DND-41 (cell line): ENCODE measurements at regions not wholly inside any gene's neighbourhood (a gene's known extent, or its start where the extent isn't known, plus 50 kb on each side); places are given as distances from the start of the nearest gene placed in this dataset.

Experiments
- ATAC-seq: fragments of 200-7000 bp; cut with Tn5 transposase; 3 replicates; pipeline ENCODE4 v1.9.1; 2021; ENCODE audit warnings: low read depth; ENCODE audit not compliant: insufficient read depth
- DNase-seq: peaks from one replicate; pipeline ENCODE4 v3.0.0-alpha.2; 2020
- H2AFZ ChIP-seq: 2 replicates; pipeline ENCODE4 v1.6.0; 2012; ENCODE audit warnings: low read depth, low read length
- H3K27ac ChIP-seq: 2 replicates; pipeline ENCODE4 v1.5.1; 2012; ENCODE audit warnings: low read length, inconsistent platforms
- H3K27me3 ChIP-seq: fragments of 200-600 bp; sonication (generic); 2 replicates; pipeline ENCODE4 v1.6.0; 2012; ENCODE audit warnings: low read length, mild to moderate bottlenecking, inconsistent platforms; ENCODE audit not compliant: insufficient read depth, poor library complexity
- H3K36me3 ChIP-seq: 2 replicates; pipeline ENCODE4 v1.5.1; 2012; ENCODE audit warnings: low read length, inconsistent platforms; ENCODE audit not compliant: insufficient read depth
- H3K4me1 ChIP-seq: 2 replicates; pipeline ENCODE4 v1.5.1; 2012; ENCODE audit warnings: mild to moderate bottlenecking, low read length; ENCODE audit not compliant: insufficient read depth
- H3K4me2 ChIP-seq: 2 replicates; pipeline ENCODE4 v1.6.0; 2012; ENCODE audit warnings: mild to moderate bottlenecking, moderate library complexity, low read length, inconsistent platforms; ENCODE audit not compliant: insufficient read depth
- H3K4me3 ChIP-seq, 2 experiments: fragments of 200-600 bp in 1 of 2; shearing (Covaris generic) in 1 of 2; 2 replicates each; pipeline ENCODE4 v1.5.1; 2012 to 2016; ENCODE audit warnings: inconsistent platforms in 2 of 2, low read length in 2 of 2, mild to moderate bottlenecking in 2 of 2, low read depth in 1 of 2, moderate library complexity in 1 of 2
- H3K79me2 ChIP-seq: 2 replicates; pipeline ENCODE4 v1.6.0; 2012; ENCODE audit warnings: low read length, inconsistent platforms; ENCODE audit not compliant: insufficient read depth
- H3K9ac ChIP-seq: 2 replicates; pipeline ENCODE4 v1.6.0; 2012; ENCODE audit warnings: low read depth, mild to moderate bottlenecking, inconsistent platforms, low read length, moderate library complexity
- H3K9me3 ChIP-seq: 2 replicates; pipeline ENCODE4 v1.5.1; 2012; ENCODE audit warnings: low read length, moderate library complexity, mild to moderate bottlenecking, inconsistent platforms; ENCODE audit not compliant: insufficient read depth, severe bottlenecking
- H4K20me1 ChIP-seq: 2 replicates; pipeline ENCODE4 v1.6.0; 2012; ENCODE audit warnings: low read length; ENCODE audit not compliant: insufficient read depth
- CTCF ChIP-seq: IDR thresholded peaks from 2 replicates; pipeline ENCODE4 v1.5.1; 2012; ENCODE audit warnings: borderline replicate concordance, low read length, moderate library complexity, mild to moderate bottlenecking; ENCODE audit not compliant: poor library complexity, severe bottlenecking; ENCODE audit errors: extremely low read depth
- EZH2 ChIP-seq: IDR thresholded peaks from 3 replicates; pipeline ENCODE4 v1.6.1; 2012; ENCODE audit warnings: borderline replicate concordance, low read depth, mild to moderate bottlenecking, moderate library complexity, low read length, inconsistent platforms; ENCODE audit not compliant: severe bottlenecking

GRCh38 chr2:51888120-51888519 lies 856.2 kb upstream of the NRXN1 start:
- TF ChIP-seq CTCF, result no peak
- no peak for TF ChIP-seq EZH2
- H3K79me2 ChIP-seq, result no peaks in the 10 kb centered on the region

GRCh38 chr2:51881673-51882072 lies 849.7 kb upstream of the NRXN1 start:
- H3K36me3 ChIP-seq, result no peaks in the 10 kb centered on the region
- ATAC-seq, result no peak
- H3K9ac ChIP-seq, result no peak overlapping the region
- TF ChIP-seq EZH2, result no peak
- TF ChIP-seq CTCF, result no peak
- H3K4me2 ChIP-seq, result no peak overlapping the region
- H2AFZ ChIP-seq, result no peak overlapping the region
- no peaks in the 10 kb centered on the region for H3K27me3 ChIP-seq
- H3K4me1 ChIP-seq, result no peaks in the 10 kb centered on the region
- no peaks in the 10 kb centered on the region for H3K79me2 ChIP-seq
- H3K27ac ChIP-seq, result no peak overlapping the region
- no peak overlapping the region for H3K4me3 ChIP-seq
- no peaks in the 10 kb centered on the region for H4K20me1 ChIP-seq
- H3K9me3 ChIP-seq, result no peaks in the 10 kb centered on the region
- DNase-seq, result no peak

More at GRCh38 chr2:51888120-51888519, 856.2 kb upstream of the NRXN1 start:
- H3K4me2 ChIP-seq, result no peak overlapping the region
- ATAC-seq, result no peak
- H3K36me3 ChIP-seq, result no peaks in the 10 kb centered on the region
- H3K9me3 ChIP-seq, result no peaks in the 10 kb centered on the region
- no peak overlapping the region for H2AFZ ChIP-seq
- H3K27ac ChIP-seq, result no peak overlapping the region
- H3K4me1 ChIP-seq, result no peaks in the 10 kb centered on the region
- H3K4me3 ChIP-seq, result no peak overlapping the region
- H4K20me1 ChIP-seq, result no peaks in the 10 kb centered on the region
- no peaks in the 10 kb centered on the region for H3K27me3 ChIP-seq
- DNase-seq, result no peak
- no peak overlapping the region for H3K9ac ChIP-seq

GRCh38 chr2:51880153-51880552 lies 848.2 kb upstream of the NRXN1 start:
- Histone ChIP-seq H3K4me2 (no peak overlapping the region), H2AFZ (no peak overlapping the region), H4K20me1 (no peaks in the 10 kb centered on the region), H3K4me1 (no peaks in the 10 kb centered on the region), H3K4me3 (no peak overlapping the region), H3K36me3 (no peaks in the 10 kb centered on the region), H3K27ac (no peak overlapping the region), H3K9me3 (peaks cover 3% of the 10 kb centered on the region), H3K79me2 (no peaks in the 10 kb centered on the region), H3K9ac (no peak overlapping the region), H3K27me3 (no peaks in the 10 kb centered on the region)
- ATAC-seq (no peak), DNase-seq (no peak)
- no peak for TF ChIP-seq CTCF
- TF ChIP-seq EZH2, result no peak

- Histone ChIP-seq H3K27me3 (no peaks in the 10 kb centered on the region), H3K4me3 (no peak overlapping the region), H3K27ac (no peak overlapping the region), H3K4me1 (no peaks in the 10 kb centered on the region), H3K9ac (no peak overlapping the region), H3K79me2 (no peaks in the 10 kb centered on the region), H4K20me1 (no peaks in the 10 kb centered on the region), H3K4me2 (no peak overlapping the region), H3K9me3 (no peaks in the 10 kb centered on the region), H3K36me3 (no peaks in the 10 kb centered on the region), H2AFZ (no peak overlapping the region)
- DNase-seq (no peak), ATAC-seq (no peak)
- TF ChIP-seq EZH2, result no peak
- TF ChIP-seq CTCF, result no peak
These were observed 834.4 kb upstream of the NRXN1 start for GRCh38 chr2:51866361-51866760.
